IMR-90 (cell line): ENCODE measurements at regions not wholly inside any gene's neighbourhood (a gene's known extent, or its start where the extent isn't known, plus 50 kb on each side); places are given as distances from the start of the nearest gene placed in this dataset.

ENCODE experiments used
- ATAC-seq: fragments of 200-7000 bp; cut with Tn5 transposase; 2 replicates; pipeline ENCODE4 v1.9.1; 2020; ENCODE audit warnings: low read depth, mild to moderate bottlenecking, moderate library complexity
- BruUV-seq: library from RNA; stranded (reverse); fragments of 400-500 nt; replicated peaks from 2 replicates; lab custom pipeline; 2021; lab: Mats Ljungman, UMichigan
- CTCF ChIA-PET: fragments of 300-600 bp; formaldehyde crosslinking; extraction: SDS; loops from one replicate; lab custom pipeline; 2021; ENCODE audit warnings: antibody characterized with exemption; lab: Yijun Ruan, JAX
- POLR2A ChIA-PET: fragments of 300-600 bp; sonication (Branson Sonifier 250); formaldehyde crosslinking; loops from one replicate; lab custom pipeline; 2022; ENCODE audit warnings: antibody characterized with exemption; ENCODE audit not compliant: unreplicated experiment; lab: Charles Lee
- DNase-seq: peaks from one replicate; pipeline ENCODE4 v3.0.0; 2013
- H2AFZ ChIP-seq: replicated peaks from 2 replicates; pipeline ENCODE3; 2013; ENCODE audit warnings: low read length, mild to moderate bottlenecking; ENCODE audit not compliant: poor library complexity
- H2AK5ac ChIP-seq: 2 replicates; pipeline ENCODE4 v1.6.1; 2013; ENCODE audit warnings: low read depth, low read length, inconsistent platforms
- H2AK9ac ChIP-seq: replicated peaks from 2 replicates; pipeline ENCODE3; 2013; ENCODE audit warnings: mild to moderate bottlenecking, low read depth, low read length, moderate library complexity; ENCODE audit not compliant: poor library complexity
- H2BK120ac ChIP-seq: 2 replicates; pipeline ENCODE4 v1.6.1; 2013; ENCODE audit warnings: low read depth, low read length, inconsistent platforms
- H2BK15ac ChIP-seq: 3 replicates; pipeline ENCODE4 v1.6.1; 2013; ENCODE audit warnings: low read depth, low read length, inconsistent platforms
- H2BK20ac ChIP-seq: 2 replicates; pipeline ENCODE4 v1.6.1; 2013; ENCODE audit warnings: low read depth, mild to moderate bottlenecking, inconsistent platforms, low read length, moderate library complexity
- H2BK5ac ChIP-seq: 2 replicates; pipeline ENCODE4 v1.6.1; 2013; ENCODE audit warnings: mild to moderate bottlenecking, low read depth, low read length, inconsistent platforms; ENCODE audit not compliant: poor library complexity, severe bottlenecking
- H3K14ac ChIP-seq: replicated peaks from 2 replicates; pipeline ENCODE4 v1.6.1; 2013; ENCODE audit warnings: low read depth, low read length, inconsistent platforms
- H3K18ac ChIP-seq: 2 replicates; pipeline ENCODE4 v1.6.1; 2013; ENCODE audit warnings: low read depth, low read length, control low read depth
- H3K23ac ChIP-seq: 2 replicates; pipeline ENCODE4 v1.6.1; 2013; ENCODE audit warnings: low read depth, low read length, inconsistent platforms
- H3K27ac ChIP-seq: 2 replicates; pipeline ENCODE4 v1.5.1; 2013; ENCODE audit warnings: mild to moderate bottlenecking, control low read depth, low read length; ENCODE audit not compliant: insufficient read depth
- H3K27me3 ChIP-seq: 2 replicates; pipeline ENCODE4 v1.6.1; 2013; ENCODE audit warnings: low read length; ENCODE audit not compliant: control insufficient read depth, insufficient read depth
- H3K36me3 ChIP-seq: 2 replicates; pipeline ENCODE4 v1.6.1; 2013; ENCODE audit warnings: low read length, mixed read lengths; ENCODE audit not compliant: control insufficient read depth, insufficient read depth
- H3K4ac ChIP-seq: 2 replicates; pipeline ENCODE4 v1.6.1; 2013; ENCODE audit warnings: low read depth, low read length, inconsistent platforms
- H3K4me1 ChIP-seq: 2 replicates; pipeline ENCODE4 v1.6.1; 2013; ENCODE audit warnings: low read length, mixed read lengths; ENCODE audit not compliant: control insufficient read depth, insufficient read depth
- H3K4me2 ChIP-seq: 2 replicates; pipeline ENCODE4 v1.6.1; 2013; ENCODE audit warnings: low read depth, mild to moderate bottlenecking, control low read depth, low read length, moderate library complexity
- H3K4me3 ChIP-seq: 2 replicates; pipeline ENCODE4 v1.5.1; 2013; ENCODE audit warnings: low read depth, mild to moderate bottlenecking, control low read depth, low read length, moderate library complexity; ENCODE audit not compliant: insufficient read depth
- H3K56ac ChIP-seq: 2 replicates; pipeline ENCODE4 v1.6.1; 2013; ENCODE audit warnings: low read length, inconsistent platforms; ENCODE audit not compliant: insufficient read depth; ENCODE audit errors: extremely low read depth
- H3K79me1 ChIP-seq, 2 experiments: 2 replicates each; pipeline ENCODE4 v1.6.1; 2013; ENCODE audit warnings: low read length in 2 of 2, inconsistent platforms in 1 of 2, low read depth in 1 of 2
- H3K9ac ChIP-seq: 2 replicates; pipeline ENCODE4 v1.6.1; 2013; ENCODE audit warnings: low read depth, low read length, control low read depth
- H3K9me1 ChIP-seq: 2 replicates; pipeline ENCODE4 v1.6.1; 2013; ENCODE audit warnings: low read length, inconsistent platforms; ENCODE audit not compliant: insufficient read depth
- H3K9me3 ChIP-seq: 2 replicates; pipeline ENCODE4 v1.6.1; 2013; ENCODE audit warnings: low read length; ENCODE audit not compliant: control insufficient read depth, insufficient read depth
- H4K20me1 ChIP-seq: 2 replicates; pipeline ENCODE4 v1.6.1; 2013; ENCODE audit warnings: low read length, inconsistent platforms; ENCODE audit not compliant: insufficient read depth
- H4K5ac ChIP-seq: 2 replicates; pipeline ENCODE4 v1.6.1; 2013; ENCODE audit warnings: mild to moderate bottlenecking, low read depth, low read length, control low read depth
- H4K8ac ChIP-seq, 2 experiments: 2 replicates each; pipeline ENCODE4 v1.6.1; 2013; ENCODE audit warnings: low read depth in 2 of 2, low read length in 2 of 2, control low read depth in 1 of 2, inconsistent platforms in 1 of 2
- H4K91ac ChIP-seq: 2 replicates; pipeline ENCODE4 v1.6.1; 2013; ENCODE audit warnings: low read depth, low read length, inconsistent platforms; ENCODE audit not compliant: insufficient read depth
- BHLHE40 ChIP-seq: fragments of 150-350 bp; IDR thresholded peaks from 2 replicates; pipeline ENCODE4 v1.6.1; 2016; ENCODE audit warnings: mild to moderate bottlenecking, low read depth, low read length
- CEBPB ChIP-seq: IDR thresholded peaks from 2 replicates; pipeline ENCODE4 v1.6.1; 2012; ENCODE audit warnings: low read depth, low read length, improper control_type of control experiment
- CHD1 ChIP-seq: IDR thresholded peaks from 2 replicates; pipeline ENCODE4 v1.6.1; 2012; ENCODE audit warnings: low read depth, low read length, improper control_type of control experiment
- ELK1 ChIP-seq: fragments of 150-350 bp; IDR thresholded peaks from 2 replicates; pipeline ENCODE4 v1.6.1; 2016; ENCODE audit warnings: low read depth, mild to moderate bottlenecking, low read length, moderate library complexity, borderline replicate concordance
- FOS ChIP-seq: fragments of 150-350 bp; IDR thresholded peaks from 2 replicates; pipeline ENCODE4 v1.6.1; 2016; ENCODE audit warnings: low read depth, low read length
- MAFK ChIP-seq: IDR thresholded peaks from 2 replicates; pipeline ENCODE4 v1.6.1; 2012; ENCODE audit warnings: low read depth, low read length, improper control_type of control experiment
- MAZ ChIP-seq: IDR thresholded peaks from 2 replicates; pipeline ENCODE4 v1.6.1; 2012; ENCODE audit warnings: low read depth, mild to moderate bottlenecking, low read length, improper control_type of control experiment, moderate library complexity, borderline replicate concordance
- MXI1 ChIP-seq: IDR thresholded peaks from 2 replicates; pipeline ENCODE4 v1.6.1; 2012; ENCODE audit warnings: low read depth, mild to moderate bottlenecking, low read length, moderate library complexity, borderline replicate concordance
- NFE2L2 ChIP-seq: fragments of 150-350 bp; IDR thresholded peaks from 2 replicates; pipeline ENCODE4 v1.6.1; 2016; ENCODE audit warnings: low read depth, mild to moderate bottlenecking, low read length
- POLR2A ChIP-seq: IDR thresholded peaks from 2 replicates; pipeline ENCODE4 v1.6.1; 2012; ENCODE audit warnings: mild to moderate bottlenecking, low read depth, low read length
- RAD21 ChIP-seq: IDR thresholded peaks from 2 replicates; pipeline ENCODE4 v1.6.1; 2012; ENCODE audit warnings: low read length, improper control_type of control experiment
- RCOR1 ChIP-seq: IDR thresholded peaks from 2 replicates; pipeline ENCODE4 v1.6.1; 2012; ENCODE audit warnings: mild to moderate bottlenecking, low read length, improper control_type of control experiment; ENCODE audit not compliant: insufficient replicate concordance
- RFX5 ChIP-seq: IDR thresholded peaks from 2 replicates; pipeline ENCODE4 v1.8.0; 2012; ENCODE audit warnings: low read depth, mild to moderate bottlenecking, low read length, moderate library complexity
- SMC3 ChIP-seq: fragments of 150-350 bp; IDR thresholded peaks from 2 replicates; pipeline ENCODE4 v1.6.1; 2016; ENCODE audit warnings: low read depth, mild to moderate bottlenecking, antibody characterized with exemption, low read length, moderate library complexity
- WGBS, 2 experiments: methylation state at CpG; one replicate each; pipeline versions ENCODE4 v1.1.5 to v1.1.7; 2013; ENCODE audit warnings: missing lambda C conversion rate in 2 of 2; ENCODE audit not compliant: insufficient read length in 1 of 2; ENCODE audit errors: extremely low coverage in 2 of 2; 5-methylcytosine and 5-hydroxymethylcytosine counted together
- dilution Hi-C: fragments of 300-500 bp; cut with HindIII; formaldehyde crosslinking; loops from one replicate; pipeline ENCODE4 v1.14.3; 2018; ENCODE audit warnings: low sequenced_read_pairs; ENCODE audit not compliant: unreplicated experiment
- in situ Hi-C: fragments of 300-500 bp; cut with MboI; formaldehyde crosslinking; loops from 3 replicates; pipeline ENCODE4 v1.14.3; 2019; ENCODE audit warnings: low sequenced_read_pairs, inconsistent platforms, mixed read lengths
- intact Hi-C: fragments of 100-400 bp; cut with micrococcal nuclease; formaldehyde crosslinking; loops from 2 replicates; pipeline ENCODE4 v1.10.0; 2022
- TF ChIP-seq, protein P1 (sequence below): conservative IDR thresholded peaks from 2 replicates; pipeline ENCODE4 v1.5.1; 2012; ENCODE audit warnings: mild to moderate bottlenecking, low read depth, low read length, improper control_type of control experiment
- TF ChIP-seq, protein P2 (sequence below): fragments of 150-350 bp; IDR thresholded peaks from 2 replicates; pipeline ENCODE4 v1.6.1; 2017; ENCODE audit warnings: mild to moderate bottlenecking, antibody characterized with exemption, low read length, low read depth

DNA sequence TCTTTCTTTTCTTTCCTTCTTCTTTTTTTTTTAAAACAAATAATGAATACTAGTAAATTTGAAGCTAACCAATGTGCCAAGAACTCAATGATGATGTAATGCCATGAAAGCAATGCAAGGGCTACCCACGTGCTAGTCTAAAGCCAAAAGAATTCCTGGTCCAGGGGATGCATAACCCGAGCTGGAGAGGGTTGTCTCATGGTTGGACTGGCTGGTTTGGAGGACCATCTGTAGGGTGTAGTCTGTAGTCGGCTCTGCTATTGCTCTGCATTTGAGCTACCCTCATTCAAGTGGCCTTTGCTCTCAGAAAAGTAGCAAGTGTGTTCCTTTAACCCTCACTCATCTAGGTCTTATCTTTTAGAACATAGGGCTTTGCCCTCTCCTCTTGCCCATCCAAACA is 469.6 kb upstream of the CELF4 start:
- Histone ChIP-seq H3K4me3 (no peak overlapping the region), H3K4me1 (no peaks in the 10 kb centered on the region), H3K23ac (no peak overlapping the region), H4K8ac (no peak overlapping the region), H3K9me3 (peaks cover 4% of the 10 kb centered on the region; the same call in 1 of the 2 replicates), H4K20me1 (no peaks in the 10 kb centered on the region), H3K4me2 (no peak overlapping the region), H2BK120ac (no peak overlapping the region), H2BK5ac (no peak overlapping the region), H3K27me3 (no peaks in the 10 kb centered on the region), H4K91ac (no peak overlapping the region), H2AK9ac (no peak overlapping the region), H3K27ac (no peak overlapping the region), H3K79me1 (no peaks in the 10 kb centered on the region), H3K36me3 (no peaks in the 10 kb centered on the region), H2BK20ac (no peak overlapping the region), H4K5ac (no peak overlapping the region), H3K9me1 (no peaks in the 10 kb centered on the region), H2BK15ac (no peak overlapping the region), H3K56ac (no peak overlapping the region), H2AFZ (no peak overlapping the region), H3K18ac (no peak overlapping the region), H3K9ac (no peak overlapping the region), H3K14ac (no peak overlapping the region), H3K4ac (no peak overlapping the region), H2AK5ac (no peak overlapping the region)
- no peak for TF ChIP-seq FOS
- TF ChIP-seq MAZ, result no peak
- no peak for TF ChIP-seq CHD1
- TF ChIP-seq RCOR1, result no peak
- TF ChIP-seq, protein P1, sequence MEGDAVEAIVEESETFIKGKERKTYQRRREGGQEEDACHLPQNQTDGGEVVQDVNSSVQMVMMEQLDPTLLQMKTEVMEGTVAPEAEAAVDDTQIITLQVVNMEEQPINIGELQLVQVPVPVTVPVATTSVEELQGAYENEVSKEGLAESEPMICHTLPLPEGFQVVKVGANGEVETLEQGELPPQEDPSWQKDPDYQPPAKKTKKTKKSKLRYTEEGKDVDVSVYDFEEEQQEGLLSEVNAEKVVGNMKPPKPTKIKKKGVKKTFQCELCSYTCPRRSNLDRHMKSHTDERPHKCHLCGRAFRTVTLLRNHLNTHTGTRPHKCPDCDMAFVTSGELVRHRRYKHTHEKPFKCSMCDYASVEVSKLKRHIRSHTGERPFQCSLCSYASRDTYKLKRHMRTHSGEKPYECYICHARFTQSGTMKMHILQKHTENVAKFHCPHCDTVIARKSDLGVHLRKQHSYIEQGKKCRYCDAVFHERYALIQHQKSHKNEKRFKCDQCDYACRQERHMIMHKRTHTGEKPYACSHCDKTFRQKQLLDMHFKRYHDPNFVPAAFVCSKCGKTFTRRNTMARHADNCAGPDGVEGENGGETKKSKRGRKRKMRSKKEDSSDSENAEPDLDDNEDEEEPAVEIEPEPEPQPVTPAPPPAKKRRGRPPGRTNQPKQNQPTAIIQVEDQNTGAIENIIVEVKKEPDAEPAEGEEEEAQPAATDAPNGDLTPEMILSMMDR, result no peak
- TF ChIP-seq CEBPB, result no peak
- TF ChIP-seq SMC3, result no peak
- TF ChIP-seq MAFK, result no peak
- TF ChIP-seq, protein P2, sequence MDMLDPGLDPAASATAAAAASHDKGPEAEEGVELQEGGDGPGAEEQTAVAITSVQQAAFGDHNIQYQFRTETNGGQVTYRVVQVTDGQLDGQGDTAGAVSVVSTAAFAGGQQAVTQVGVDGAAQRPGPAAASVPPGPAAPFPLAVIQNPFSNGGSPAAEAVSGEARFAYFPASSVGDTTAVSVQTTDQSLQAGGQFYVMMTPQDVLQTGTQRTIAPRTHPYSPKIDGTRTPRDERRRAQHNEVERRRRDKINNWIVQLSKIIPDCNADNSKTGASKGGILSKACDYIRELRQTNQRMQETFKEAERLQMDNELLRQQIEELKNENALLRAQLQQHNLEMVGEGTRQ, result no peak
- TF ChIP-seq RFX5, result no peak
- no peak for TF ChIP-seq ELK1
- no peak for TF ChIP-seq MXI1
- TF ChIP-seq POLR2A, result no peak
- no peak for TF ChIP-seq BHLHE40
- TF ChIP-seq NFE2L2, result no peak
- no peak for TF ChIP-seq RAD21
- dilution Hi-C loops (no loop called here), intact Hi-C loops (no loop called here), in situ Hi-C loops (no loop called here)
- WGBS, 2 experiments, result 40% methylated on average over 1 of the region's 3 CpGs; no CpG with 5 or more reads in 1 of the 2 experiments
- BruUV-seq, result no TSS peak
- ChIA-PET CTCF (interaction anchor here (0.6 to 0.7 kb wide), 2 partner anchors 88 to 539 kb away, joined by 3 to 4 read pairs; no protein-coding TSS in a partner anchor), POLR2A (no interaction called here)
- ATAC-seq (no peak), DNase-seq (no peak)
